PFSK-1 (cell line): ENCODE measurements at regions not wholly inside any gene's neighbourhood (a gene's known extent, or its start where the extent isn't known, plus 50 kb on each side); places are given as distances from the start of the nearest gene placed in this dataset.

ENCODE experiments used
- POLR2AphosphoS5 ChIP-seq: IDR thresholded peaks from 2 replicates; pipeline ENCODE4 v1.6.1; 2012; ENCODE audit warnings: low read depth, mild to moderate bottlenecking, control low read depth, low read length, moderate library complexity
- REST ChIP-seq, 2 experiments: IDR thresholded peaks; 2 replicates each; pipeline versions ENCODE4 v1.6.1 to v1.8.0; 2011 to 2012; ENCODE audit warnings: low read depth in 2 of 2, low read length in 2 of 2, control low read depth in 1 of 2, inconsistent platforms in 1 of 2, mild to moderate bottlenecking in 1 of 2, moderate library complexity in 1 of 2; ENCODE audit not compliant: insufficient read depth in 1 of 2
- SIN3A ChIP-seq: IDR thresholded peaks from 2 replicates; pipeline ENCODE4 v1.6.1; 2012; ENCODE audit warnings: mild to moderate bottlenecking, low read length, moderate library complexity, borderline replicate concordance; ENCODE audit not compliant: insufficient read depth

- TF ChIP-seq SIN3A (no peak), POLR2AphosphoS5 (no peak), REST (IDR thresholded peaks at IDR 0.05; ENCODE audit: insufficient read depth in 1 of 2, low read depth in 2 of 2, low read length in 2 of 2) (no peak)
Observed at GRCh38 chr3:176661432-176661964, 535.8 kb downstream of the TBL1XR1 start.
